Liver (tissue), 8 donors: ENCODE measurements at regions not wholly inside any gene's neighbourhood (a gene's known extent, or its start where the extent isn't known, plus 50 kb on each side); places are given as distances from the start of the nearest gene placed in this dataset.

Experiments used
- DNase-seq: peaks from one replicate; pipeline ENCODE4 v3.0.0-alpha.2; 2017; ENCODE audit warnings: low spot score
- H3K27ac ChIP-seq, 2 donors: one replicate each; pipeline ENCODE4 v1.7.0; 2013; ENCODE audit warnings: inconsistent platforms in 2 of 2, low read length in 2 of 2, control low read depth in 1 of 2, low read depth in 1 of 2, mild to moderate bottlenecking in 1 of 2
- H3K27me3 ChIP-seq, 4 donors: one replicate each; pipeline versions ENCODE4 v1.6.1 to v1.7.0; 2013; ENCODE audit warnings: low read length in 3 of 4, inconsistent platforms in 1 of 4, mild to moderate bottlenecking in 1 of 4, moderate library complexity in 1 of 4; ENCODE audit not compliant: control insufficient read depth in 4 of 4, insufficient read depth in 4 of 4
- H3K36me3 ChIP-seq, 4 donors: one replicate each; pipeline versions ENCODE4 v1.6.1 to v1.7.0; 2013; ENCODE audit warnings: low read length in 3 of 4, mild to moderate bottlenecking in 3 of 4, low read depth in 1 of 4, moderate library complexity in 1 of 4; ENCODE audit not compliant: control insufficient read depth in 4 of 4, insufficient read depth in 3 of 4
- H3K4me1 ChIP-seq, 4 donors: one replicate each; pipeline versions ENCODE4 v1.6.1 to v1.7.0; 2013; ENCODE audit warnings: low read length in 3 of 4, mild to moderate bottlenecking in 3 of 4, moderate library complexity in 1 of 4; ENCODE audit not compliant: control insufficient read depth in 4 of 4, insufficient read depth in 4 of 4
- H3K4me3 ChIP-seq, 3 donors: one replicate each; pipeline versions ENCODE4 v1.6.1 to v1.7.0; 2013; ENCODE audit warnings: low read length in 3 of 3, control low read depth in 1 of 3, low read depth in 1 of 3, mild to moderate bottlenecking in 1 of 3
- H3K9ac ChIP-seq, 2 donors: one replicate each; pipeline ENCODE4 v1.7.0; 2013; ENCODE audit warnings: low read length in 2 of 2, mild to moderate bottlenecking in 2 of 2, moderate library complexity in 2 of 2, control low read depth in 1 of 2, low read depth in 1 of 2
- H3K9me3 ChIP-seq, 4 donors: one replicate each; pipeline versions ENCODE4 v1.6.1 to v1.7.0; 2013; ENCODE audit warnings: low read length in 3 of 4; ENCODE audit not compliant: control insufficient read depth in 4 of 4
- ATF3 ChIP-seq: IDR thresholded peaks from 2 replicates; pipeline ENCODE4 v1.6.1; 2016; ENCODE audit warnings: antibody characterized with exemption
- CTCF ChIP-seq: fragments of 150-350 bp; IDR thresholded peaks from 2 replicates; pipeline ENCODE4 v1.5.1; 2017; ENCODE audit warnings: improper control_type of control experiment, low read depth, low read length; ENCODE audit not compliant: missing input control
- EGR1 ChIP-seq, 2 donors: IDR thresholded peaks; 2 replicates each; pipeline ENCODE4 v1.6.1; 2016 to 2018; ENCODE audit warnings: antibody characterized with exemption in 2 of 2, low read depth in 2 of 2
- FOXA1 ChIP-seq: IDR thresholded peaks from 2 replicates; pipeline ENCODE4 v1.6.1; 2016; ENCODE audit warnings: antibody characterized with exemption
- GABPA ChIP-seq, 2 donors: IDR thresholded peaks in 1 of 2; conservative IDR thresholded peaks in 1 of 2; 2 replicates each; pipeline ENCODE4 v1.6.1; 2016; ENCODE audit warnings: antibody characterized with exemption in 2 of 2, mild to moderate bottlenecking in 1 of 2, moderate library complexity in 1 of 2
- HNF4A ChIP-seq, 2 donors: conservative IDR thresholded peaks; 2 replicates each; pipeline ENCODE4 v1.6.1; 2016; ENCODE audit warnings: antibody characterized with exemption in 2 of 2, mild to moderate bottlenecking in 2 of 2
- HNF4G ChIP-seq: IDR thresholded peaks from 2 replicates; pipeline ENCODE4 v1.6.1; 2016; ENCODE audit warnings: antibody characterized with exemption
- JUND ChIP-seq, 2 donors: IDR thresholded peaks; 2 replicates each; pipeline ENCODE4 v1.6.1; 2016; ENCODE audit warnings: antibody characterized with exemption in 2 of 2
- NR2F2 ChIP-seq: IDR thresholded peaks from 2 replicates; pipeline ENCODE4 v1.6.1; 2016; ENCODE audit warnings: antibody characterized with exemption
- RAD21 ChIP-seq, 2 donors: IDR thresholded peaks; 2 replicates each; pipeline ENCODE4 v1.6.1; 2016; ENCODE audit warnings: antibody characterized with exemption in 2 of 2, mild to moderate bottlenecking in 2 of 2
- RXRA ChIP-seq, 2 donors: IDR thresholded peaks; 2 replicates each; pipeline ENCODE4 v1.6.1; 2017 to 2018; ENCODE audit warnings: antibody characterized with exemption in 2 of 2, mild to moderate bottlenecking in 1 of 2
- SP1 ChIP-seq: IDR thresholded peaks from 2 replicates; pipeline ENCODE4 v1.6.1; 2018; ENCODE audit warnings: antibody characterized with exemption, mild to moderate bottlenecking
- TAF1 ChIP-seq: conservative IDR thresholded peaks from 2 replicates; pipeline ENCODE4 v1.6.1; 2016; ENCODE audit warnings: antibody characterized with exemption, mild to moderate bottlenecking
- YY1 ChIP-seq: IDR thresholded peaks from 2 replicates; pipeline ENCODE4 v1.6.1; 2016; ENCODE audit warnings: antibody characterized with exemption, mild to moderate bottlenecking
- ZBTB33 ChIP-seq: IDR thresholded peaks from 2 replicates; pipeline ENCODE4 v1.6.1; 2016; ENCODE audit warnings: antibody characterized with exemption
- WGBS: extraction: QIAGEN DNeasy Blood & Tissue Kit; methylation state at CpG from one replicate; pipeline ENCODE4 v1.1.7; 2013; 5-methylcytosine and 5-hydroxymethylcytosine counted together
- TF ChIP-seq, protein P1 (sequence below): IDR thresholded peaks from 2 replicates; pipeline ENCODE4 v1.6.1; 2016; ENCODE audit warnings: antibody characterized with exemption, mild to moderate bottlenecking
- TF ChIP-seq, protein P2 (sequence below): IDR thresholded peaks from 2 replicates; pipeline ENCODE4 v1.6.1; 2016; ENCODE audit warnings: antibody characterized with exemption
- donor health status: healthy.
- donor health status: healthy.
- donor health status: healthy.
- donor health status: healthy.
- donor health status: healthy.

DNA sequence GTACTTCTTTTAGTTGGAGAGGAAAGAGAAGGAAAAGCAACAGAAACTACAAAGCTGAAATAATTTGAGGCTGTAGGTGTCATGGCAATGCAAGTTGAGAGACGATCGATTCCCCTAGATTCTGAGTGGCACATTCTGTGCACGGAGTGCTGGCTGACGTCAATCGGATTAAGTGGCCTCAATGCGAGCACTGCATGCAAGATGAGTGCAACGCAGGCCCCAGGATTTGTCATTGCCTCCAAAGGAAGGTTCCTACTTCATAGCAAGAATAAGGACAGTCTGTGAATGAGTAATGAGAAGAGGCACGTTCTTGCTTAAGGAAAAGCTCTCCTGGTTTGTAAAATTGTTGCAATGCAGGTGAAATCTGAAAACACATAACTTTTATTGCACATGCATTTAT is 892.4 kb downstream of the KCNA4 start:
- no peak overlapping the region for H3K27ac ChIP-seq
- no peaks in the 10 kb centered on the region for H3K9me3 ChIP-seq
- no peak for DNase-seq
- no peaks in the 10 kb centered on the region for H3K36me3 ChIP-seq
- H3K9ac ChIP-seq: no peak overlapping the region
- TF ChIP-seq, protein P1, sequence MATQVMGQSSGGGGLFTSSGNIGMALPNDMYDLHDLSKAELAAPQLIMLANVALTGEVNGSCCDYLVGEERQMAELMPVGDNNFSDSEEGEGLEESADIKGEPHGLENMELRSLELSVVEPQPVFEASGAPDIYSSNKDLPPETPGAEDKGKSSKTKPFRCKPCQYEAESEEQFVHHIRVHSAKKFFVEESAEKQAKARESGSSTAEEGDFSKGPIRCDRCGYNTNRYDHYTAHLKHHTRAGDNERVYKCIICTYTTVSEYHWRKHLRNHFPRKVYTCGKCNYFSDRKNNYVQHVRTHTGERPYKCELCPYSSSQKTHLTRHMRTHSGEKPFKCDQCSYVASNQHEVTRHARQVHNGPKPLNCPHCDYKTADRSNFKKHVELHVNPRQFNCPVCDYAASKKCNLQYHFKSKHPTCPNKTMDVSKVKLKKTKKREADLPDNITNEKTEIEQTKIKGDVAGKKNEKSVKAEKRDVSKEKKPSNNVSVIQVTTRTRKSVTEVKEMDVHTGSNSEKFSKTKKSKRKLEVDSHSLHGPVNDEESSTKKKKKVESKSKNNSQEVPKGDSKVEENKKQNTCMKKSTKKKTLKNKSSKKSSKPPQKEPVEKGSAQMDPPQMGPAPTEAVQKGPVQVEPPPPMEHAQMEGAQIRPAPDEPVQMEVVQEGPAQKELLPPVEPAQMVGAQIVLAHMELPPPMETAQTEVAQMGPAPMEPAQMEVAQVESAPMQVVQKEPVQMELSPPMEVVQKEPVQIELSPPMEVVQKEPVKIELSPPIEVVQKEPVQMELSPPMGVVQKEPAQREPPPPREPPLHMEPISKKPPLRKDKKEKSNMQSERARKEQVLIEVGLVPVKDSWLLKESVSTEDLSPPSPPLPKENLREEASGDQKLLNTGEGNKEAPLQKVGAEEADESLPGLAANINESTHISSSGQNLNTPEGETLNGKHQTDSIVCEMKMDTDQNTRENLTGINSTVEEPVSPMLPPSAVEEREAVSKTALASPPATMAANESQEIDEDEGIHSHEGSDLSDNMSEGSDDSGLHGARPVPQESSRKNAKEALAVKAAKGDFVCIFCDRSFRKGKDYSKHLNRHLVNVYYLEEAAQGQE: no peak
- TF ChIP-seq HNF4A (conservative IDR thresholded peaks at IDR 0.05): no peak
- TF ChIP-seq TAF1: no peak
- TF ChIP-seq YY1: no peak
- TF ChIP-seq GABPA (IDR thresholded peaks at IDR 0.05 in 1 of 2, conservative IDR thresholded peaks at IDR 0.05 in 1 of 2): no peak
- no peak for TF ChIP-seq ZBTB33
- no peak for TF ChIP-seq EGR1 (IDR thresholded peaks at IDR 0.05; ENCODE audit: low read depth in 2 of 2)
- no peak for TF ChIP-seq RAD21 (IDR thresholded peaks at IDR 0.05)
- TF ChIP-seq ATF3: no peak
- TF ChIP-seq RXRA (IDR thresholded peaks at IDR 0.05): no peak
- TF ChIP-seq SP1: no peak
- no peak for TF ChIP-seq NR2F2
- no peak for TF ChIP-seq CTCF
- TF ChIP-seq HNF4G: no peak
- H3K4me3 ChIP-seq: no peak overlapping the region
- WGBS: 81% methylated on average over 8 of the region's 8 CpGs
- H3K27me3 ChIP-seq: no peaks in the 10 kb centered on the region
- no peaks in the 10 kb centered on the region for H3K4me1 ChIP-seq

DNA sequence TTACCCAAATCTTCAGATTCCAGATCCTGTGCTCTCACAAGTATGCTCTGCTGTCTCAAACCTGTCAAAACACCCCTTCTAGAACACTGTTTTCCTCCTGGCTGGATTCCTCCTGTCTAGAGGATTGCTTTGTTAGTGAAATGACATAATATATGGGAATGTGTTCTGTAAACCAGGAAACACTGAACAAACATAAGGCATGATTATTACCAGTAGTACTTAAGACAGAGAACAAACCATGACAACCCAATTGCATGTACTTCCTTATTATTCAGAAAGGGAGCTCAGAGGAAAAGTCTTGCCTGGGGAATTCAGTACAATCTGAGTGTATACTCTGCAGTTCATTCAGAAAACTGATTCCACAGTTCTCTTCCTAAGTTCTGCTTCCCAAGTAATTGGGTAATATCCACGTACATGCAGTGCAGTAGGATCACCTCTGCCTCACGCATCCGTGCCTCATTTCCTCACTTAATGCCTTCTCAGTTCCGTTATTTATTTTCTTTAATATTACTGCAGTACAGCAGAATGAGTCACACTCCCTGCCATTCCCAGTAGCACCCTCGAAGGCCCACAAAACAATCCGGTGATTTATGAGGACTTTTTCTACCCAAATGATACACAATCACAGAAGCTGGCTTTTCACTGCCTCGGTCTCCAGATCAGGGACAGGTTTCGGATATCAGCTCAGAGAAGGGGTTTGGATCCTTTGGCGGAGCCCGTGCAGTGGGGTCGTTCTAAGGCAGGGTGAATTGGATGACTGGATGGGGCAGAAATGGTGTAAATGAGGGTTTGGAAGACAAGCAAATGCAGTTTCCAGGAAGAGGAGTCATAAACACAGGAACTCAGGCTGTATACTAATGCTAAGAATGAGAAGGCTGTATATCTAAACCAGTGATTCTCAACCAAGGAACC is 896.9 kb downstream of the KCNA4 start:
- H3K9me3 ChIP-seq: no peaks in the 10 kb centered on the region
- no peak overlapping the region for H3K4me3 ChIP-seq
- WGBS: 65% methylated on average over 11 of the region's 11 CpGs
- no peak overlapping the region for H3K27ac ChIP-seq
- DNase-seq: no peak
- H3K4me1 ChIP-seq: no peaks in the 10 kb centered on the region
- no peak overlapping the region for H3K9ac ChIP-seq
- H3K36me3 ChIP-seq: no peaks in the 10 kb centered on the region
- no peaks in the 10 kb centered on the region for H3K27me3 ChIP-seq
- TF ChIP-seq HNF4G (no peak), NR2F2 (no peak), JUND (IDR thresholded peaks at IDR 0.05) (no peak), SP1 (no peak), CTCF (no peak), RXRA (IDR thresholded peaks at IDR 0.05) (no peak), FOXA1 (no peak)
- TF ChIP-seq, protein P2, sequence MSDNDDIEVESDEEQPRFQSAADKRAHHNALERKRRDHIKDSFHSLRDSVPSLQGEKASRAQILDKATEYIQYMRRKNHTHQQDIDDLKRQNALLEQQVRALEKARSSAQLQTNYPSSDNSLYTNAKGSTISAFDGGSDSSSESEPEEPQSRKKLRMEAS: no peak
- TF ChIP-seq, protein P1: no peak
